ENCODE measurements at regions not wholly inside any gene's neighbourhood (a gene's known extent, or its start where the extent isn't known, plus 50 kb on each side); places are given as distances from the start of the nearest gene placed in this dataset.
A peak's percentile ranks its signal among the peaks of the same experiment; 100 is the strongest.

DNA sequence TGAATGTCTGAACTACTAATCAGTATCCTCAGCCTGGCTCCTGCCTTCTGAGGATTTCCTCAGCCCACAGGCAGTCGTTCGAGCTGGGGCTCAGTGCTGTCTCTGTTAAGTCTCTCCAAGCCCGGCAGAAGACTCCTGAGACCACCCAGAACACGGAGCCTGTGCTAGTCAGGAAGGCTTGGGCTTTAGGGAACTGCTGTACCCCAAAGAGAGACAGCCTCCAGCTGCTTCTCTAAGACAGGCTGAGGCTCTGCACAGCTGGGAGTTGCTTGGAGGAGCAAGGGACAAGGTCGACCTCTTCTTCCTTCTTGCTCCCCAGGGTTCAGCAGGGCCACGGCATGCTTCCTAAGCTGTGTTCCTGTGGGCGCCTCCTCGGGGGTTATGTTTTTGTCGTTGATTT lies 283.4 kb upstream of the MYT1L start:
- Histone ChIP-seq H2AK5ac (ENCODE audit: low read length, severe bottlenecking) (no peak overlapping the region), H3K79me1 (replicated peaks; ENCODE audit: low read length, poor library complexity, severe bottlenecking) (no peaks in the 10 kb centered on the region), H3K23ac (ENCODE audit: low read length in 2 of 2) (no peak overlapping the region), H2BK15ac (ENCODE audit: low read depth, poor library complexity, severe bottlenecking) (no peak overlapping the region), H2BK120ac (ENCODE audit: low read depth, low read length) (no peak overlapping the region), H3K9ac (ENCODE audit: low read length) (no peak overlapping the region), H2BK5ac (ENCODE audit: low read depth, low read length, poor library complexity, severe bottlenecking) (no peak overlapping the region), H2BK12ac (ENCODE audit: low read length in 2 of 2) (no peak overlapping the region), H3K4ac (ENCODE audit: low read depth in 1 of 2, low read length in 2 of 2) (no peak overlapping the region), H3K4me2 (ENCODE audit: low read length, poor library complexity, severe bottlenecking) (no peak overlapping the region), H2AFZ (ENCODE audit: low read depth, low read length) (no peak overlapping the region), H3K14ac (ENCODE audit: low read length in 2 of 2) (no peak overlapping the region), H4K8ac (ENCODE audit: low read length) (no peak overlapping the region), H3K4me1 (ENCODE audit: control insufficient read depth, insufficient read depth, low read depth, low read length) (no peaks in the 10 kb centered on the region), H3K36me3 (ENCODE audit: control insufficient read depth in 1 of 2, insufficient read depth in 2 of 2, low read depth in 1 of 2, low read length in 2 of 2) (no peaks in the 10 kb centered on the region), H3K4me3 (ENCODE audit: insufficient read depth in 1 of 2, low read depth in 1 of 2, low read length in 2 of 2) (no peak overlapping the region), H3K18ac (ENCODE audit: low read depth in 1 of 2, low read length in 2 of 2) (no peak overlapping the region), H3K9me3 (ENCODE audit: control insufficient read depth, low read length) (no peaks in the 10 kb centered on the region), H3K27ac (ENCODE audit: low read length, poor library complexity, severe bottlenecking) (no peak overlapping the region), H3K27me3 (ENCODE audit: control insufficient read depth in 1 of 2, insufficient read depth in 1 of 2, low read length in 2 of 2) (no peaks in the 10 kb centered on the region), H4K91ac (ENCODE audit: low read length) (no peak overlapping the region)
- WGBS, result 74% methylated on average over 9 of the region's 9 CpGs
- no peak for DNase-seq

DNA sequence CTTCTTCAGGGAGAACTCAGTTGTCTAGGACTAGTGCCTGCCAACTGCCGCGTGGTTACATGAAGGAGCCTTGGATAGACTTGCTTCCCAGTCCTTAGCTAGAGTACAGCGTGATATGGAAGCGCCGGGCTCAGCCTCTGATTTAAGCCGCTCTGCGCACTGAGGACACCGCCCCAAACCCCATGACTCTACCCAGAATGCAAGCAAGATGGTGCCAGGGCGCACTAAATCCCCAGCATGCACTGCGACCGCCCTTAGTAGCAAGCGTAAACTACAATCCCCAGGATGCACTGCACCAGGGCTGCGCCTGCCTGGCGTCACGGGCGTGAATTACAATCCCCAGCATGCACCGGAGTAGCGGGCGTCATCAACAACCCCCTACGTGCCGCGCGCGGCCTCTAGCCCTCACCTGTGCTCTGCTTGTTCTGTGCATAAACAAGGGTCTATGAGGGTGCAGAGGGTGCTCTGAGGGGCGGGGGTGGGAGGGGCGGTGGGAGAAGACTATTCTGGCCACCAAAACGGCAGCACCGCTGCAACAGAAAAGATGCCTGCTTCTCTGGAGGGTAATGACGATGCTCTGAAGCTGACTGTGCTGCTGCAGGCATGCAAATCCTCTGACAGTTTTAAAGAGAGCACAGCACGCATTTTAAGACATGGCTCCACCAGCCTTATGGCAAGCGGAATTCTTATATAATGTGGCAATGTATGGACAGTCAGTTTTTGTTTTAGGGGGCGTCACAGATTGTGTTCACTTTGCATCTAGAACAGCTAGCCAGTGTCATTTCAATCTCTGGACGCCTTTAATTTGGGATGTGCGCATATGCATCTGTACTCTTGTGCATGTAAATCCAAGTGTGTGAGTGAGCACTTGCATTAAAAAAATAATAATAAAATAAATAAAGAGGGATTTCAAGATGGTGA lies 282.5 kb upstream of the MYT1L start:
- Histone ChIP-seq H3K27ac (ENCODE audit: low read length, poor library complexity, severe bottlenecking) (no peak overlapping the region), H2AFZ (ENCODE audit: low read depth, low read length) (peak overlapping the region; percentile 33), H3K9ac (ENCODE audit: low read length) (peak overlapping the region; percentile 88), H3K4ac (ENCODE audit: low read depth in 1 of 2, low read length in 2 of 2) (peak overlapping the region in 1 of 2 experiments; percentile 13), H2AK5ac (ENCODE audit: low read length, severe bottlenecking) (no peak overlapping the region), H4K8ac (ENCODE audit: low read length) (peak overlapping the region; percentile 85), H3K9me3 (ENCODE audit: control insufficient read depth, low read length) (no peaks in the 10 kb centered on the region), H3K14ac (ENCODE audit: low read length in 2 of 2) (no peak overlapping the region), H3K4me2 (ENCODE audit: low read length, poor library complexity, severe bottlenecking) (peak overlapping the region; percentile 43), H3K4me1 (ENCODE audit: control insufficient read depth, insufficient read depth, low read depth, low read length) (no peaks in the 10 kb centered on the region), H3K36me3 (ENCODE audit: control insufficient read depth in 1 of 2, insufficient read depth in 2 of 2, low read depth in 1 of 2, low read length in 2 of 2) (no peaks in the 10 kb centered on the region), H2BK120ac (ENCODE audit: low read depth, low read length) (no peak overlapping the region), H2BK15ac (ENCODE audit: low read depth, poor library complexity, severe bottlenecking) (no peak overlapping the region), H4K91ac (ENCODE audit: low read length) (no peak overlapping the region), H3K27me3 (ENCODE audit: control insufficient read depth in 1 of 2, insufficient read depth in 1 of 2, low read length in 2 of 2) (no peaks in the 10 kb centered on the region), H2BK5ac (ENCODE audit: low read depth, low read length, poor library complexity, severe bottlenecking) (no peak overlapping the region), H2BK12ac (ENCODE audit: low read length in 2 of 2) (no peak overlapping the region), H3K18ac (ENCODE audit: low read depth in 1 of 2, low read length in 2 of 2) (no peak overlapping the region), H3K4me3 (ENCODE audit: insufficient read depth in 1 of 2, low read depth in 1 of 2, low read length in 2 of 2) (peak overlapping the region; percentile 57 to 76), H3K23ac (ENCODE audit: low read length in 2 of 2) (no peak overlapping the region), H3K79me1 (replicated peaks; ENCODE audit: low read length, poor library complexity, severe bottlenecking) (no peaks in the 10 kb centered on the region)
- peak; percentile 46 for DNase-seq
- WGBS, result 23% methylated on average over 34 of the region's 34 CpGs

DNA sequence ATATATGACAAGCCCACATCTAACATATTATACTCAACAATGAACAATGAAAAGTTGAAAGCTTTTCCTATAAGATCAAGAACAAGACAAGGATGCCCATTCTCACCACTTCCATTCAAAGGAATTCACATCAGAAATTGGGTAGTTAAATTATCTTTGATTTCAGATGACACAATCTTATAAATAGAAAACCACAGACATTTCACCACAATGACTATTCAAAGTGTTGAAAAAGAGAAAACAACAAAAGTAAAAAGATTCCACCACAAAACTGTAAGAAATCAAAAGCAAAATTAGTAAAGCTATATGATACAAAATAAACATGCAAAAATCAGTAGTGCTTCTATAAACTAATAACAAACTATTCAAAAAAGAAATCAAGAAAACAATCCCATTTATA lies 279.7 kb upstream of the MYT1L start:
- Histone ChIP-seq H2AFZ (ENCODE audit: low read depth, low read length) (no peak overlapping the region), H3K36me3 (ENCODE audit: control insufficient read depth in 1 of 2, insufficient read depth in 2 of 2, low read depth in 1 of 2, low read length in 2 of 2) (no peaks in the 10 kb centered on the region), H3K4me2 (ENCODE audit: low read length, poor library complexity, severe bottlenecking) (no peak overlapping the region), H3K23ac (ENCODE audit: low read length in 2 of 2) (no peak overlapping the region), H4K91ac (ENCODE audit: low read length) (no peak overlapping the region), H3K79me1 (replicated peaks; ENCODE audit: low read length, poor library complexity, severe bottlenecking) (no peaks in the 10 kb centered on the region), H2BK5ac (ENCODE audit: low read depth, low read length, poor library complexity, severe bottlenecking) (peak overlapping the region; percentile 26), H3K9ac (ENCODE audit: low read length) (no peak overlapping the region), H2AK5ac (ENCODE audit: low read length, severe bottlenecking) (no peak overlapping the region), H2BK120ac (ENCODE audit: low read depth, low read length) (no peak overlapping the region), H3K18ac (ENCODE audit: low read depth in 1 of 2, low read length in 2 of 2) (no peak overlapping the region), H3K4me3 (ENCODE audit: insufficient read depth in 1 of 2, low read depth in 1 of 2, low read length in 2 of 2) (no peak overlapping the region), H3K4me1 (ENCODE audit: control insufficient read depth, insufficient read depth, low read depth, low read length) (no peaks in the 10 kb centered on the region), H3K27ac (ENCODE audit: low read length, poor library complexity, severe bottlenecking) (no peak overlapping the region), H3K4ac (ENCODE audit: low read depth in 1 of 2, low read length in 2 of 2) (no peak overlapping the region), H2BK12ac (ENCODE audit: low read length in 2 of 2) (no peak overlapping the region), H2BK15ac (ENCODE audit: low read depth, poor library complexity, severe bottlenecking) (no peak overlapping the region), H4K8ac (ENCODE audit: low read length) (no peak overlapping the region), H3K9me3 (ENCODE audit: control insufficient read depth, low read length) (no peaks in the 10 kb centered on the region), H3K14ac (ENCODE audit: low read length in 2 of 2) (no peak overlapping the region), H3K27me3 (ENCODE audit: control insufficient read depth in 1 of 2, insufficient read depth in 1 of 2, low read length in 2 of 2) (no peaks in the 10 kb centered on the region)
- no peak for DNase-seq

DNA sequence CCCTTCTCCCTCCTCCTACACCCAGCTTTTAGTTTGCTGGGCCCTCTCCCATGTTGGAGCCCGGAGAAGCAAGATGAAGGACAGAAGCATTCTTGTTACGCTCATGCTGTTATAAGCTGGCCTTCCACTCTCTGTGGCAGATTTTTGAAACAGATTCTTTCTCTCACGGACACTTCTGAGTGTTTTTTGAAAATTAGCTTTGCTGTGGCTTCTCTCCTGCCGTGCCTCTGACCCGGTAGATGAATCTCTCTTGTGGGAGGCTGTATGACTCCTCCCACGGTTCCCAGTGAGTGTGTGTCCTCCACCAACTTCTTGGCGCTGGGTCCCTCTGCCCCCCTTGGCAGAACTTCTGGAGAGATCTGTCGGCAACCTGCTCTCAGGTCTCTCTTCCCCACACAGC lies 269.3 kb upstream of the MYT1L start:
- Histone ChIP-seq H2AFZ (ENCODE audit: low read depth, low read length) (no peak overlapping the region), H3K14ac (ENCODE audit: low read length in 2 of 2) (no peak overlapping the region), H3K36me3 (ENCODE audit: control insufficient read depth in 1 of 2, insufficient read depth in 2 of 2, low read depth in 1 of 2, low read length in 2 of 2) (no peaks in the 10 kb centered on the region), H3K4me2 (ENCODE audit: low read length, poor library complexity, severe bottlenecking) (no peak overlapping the region), H2BK5ac (ENCODE audit: low read depth, low read length, poor library complexity, severe bottlenecking) (no peak overlapping the region), H4K91ac (ENCODE audit: low read length) (no peak overlapping the region), H3K4ac (ENCODE audit: low read depth in 1 of 2, low read length in 2 of 2) (no peak overlapping the region), H3K27ac (ENCODE audit: low read length, poor library complexity, severe bottlenecking) (no peak overlapping the region), H3K79me1 (replicated peaks; ENCODE audit: low read length, poor library complexity, severe bottlenecking) (no peaks in the 10 kb centered on the region), H3K23ac (ENCODE audit: low read length in 2 of 2) (no peak overlapping the region), H2AK5ac (ENCODE audit: low read length, severe bottlenecking) (no peak overlapping the region), H2BK15ac (ENCODE audit: low read depth, poor library complexity, severe bottlenecking) (no peak overlapping the region), H3K27me3 (ENCODE audit: control insufficient read depth in 1 of 2, insufficient read depth in 1 of 2, low read length in 2 of 2) (no peaks in the 10 kb centered on the region), H3K4me1 (ENCODE audit: control insufficient read depth, insufficient read depth, low read depth, low read length) (no peaks in the 10 kb centered on the region), H3K9ac (ENCODE audit: low read length) (no peak overlapping the region), H3K4me3 (ENCODE audit: insufficient read depth in 1 of 2, low read depth in 1 of 2, low read length in 2 of 2) (no peak overlapping the region), H2BK120ac (ENCODE audit: low read depth, low read length) (no peak overlapping the region), H4K8ac (ENCODE audit: low read length) (no peak overlapping the region), H2BK12ac (ENCODE audit: low read length in 2 of 2) (no peak overlapping the region), H3K18ac (ENCODE audit: low read depth in 1 of 2, low read length in 2 of 2) (no peak overlapping the region), H3K9me3 (ENCODE audit: control insufficient read depth, low read length) (peaks cover 5% of the 10 kb centered on the region)
- 63% methylated on average over 8 of the region's 8 CpGs for WGBS
- DNase-seq, result no peak

Measured in mesenchymal stem cell (in vitro differentiated cells and primary cell).